WTC11 (cell line): ENCODE measurements at regions not wholly inside any gene's neighbourhood (a gene's known extent, or its start where the extent isn't known, plus 50 kb on each side); places are given as distances from the start of the nearest gene placed in this dataset.

Experiments
- ATAC-seq: fragments of 200-7000 bp; cut with Tn5 transposase; 2 replicates; pipeline ENCODE4 v1.10.0; 2021; ENCODE audit warnings: mild to moderate bottlenecking, moderate library complexity
- CTCF ChIA-PET: fragments of 300-600 bp; sonication (Branson Sonifier 250); formaldehyde crosslinking; loops from one replicate; lab custom pipeline; 2021; ENCODE audit warnings: antibody characterized with exemption; lab: Charles Lee
- POLR2A ChIA-PET: fragments of 350-600 bp; sonication (Branson Sonifier 250); formaldehyde crosslinking; loops from one replicate; lab custom pipeline; 2021; ENCODE audit warnings: antibody characterized with exemption; lab: Charles Lee
- DNase-seq: peaks from one replicate; pipeline ENCODE4 v3.0.0; 2021; ENCODE audit warnings: low spot score
- H3K27ac Mint-ChIP-seq: 2 replicates; pipeline ENCODE4 v1.8.0; 2021; ENCODE audit warnings: mixed read lengths
- H3K27me3 Mint-ChIP-seq: 2 replicates; pipeline ENCODE4 v1.8.0; 2021; ENCODE audit warnings: low read depth, mild to moderate bottlenecking, moderate library complexity, mixed read lengths
- H3K36me3 Mint-ChIP-seq: 2 replicates; pipeline ENCODE4 v1.8.0; 2021; ENCODE audit warnings: mixed read lengths
- H3K4me1 Mint-ChIP-seq: 2 replicates; pipeline ENCODE4 v1.8.0; 2022; ENCODE audit warnings: mixed read lengths
- H3K4me3 Mint-ChIP-seq: 2 replicates; pipeline ENCODE4 v1.8.0; 2021; ENCODE audit warnings: mild to moderate bottlenecking, moderate library complexity, mixed read lengths
- H3K9me3 Mint-ChIP-seq: 2 replicates; pipeline ENCODE4 v1.8.0; 2021; ENCODE audit warnings: mixed read lengths
- FOXJ3 ChIP-seq: sonication (generic); formaldehyde crosslinking; IDR thresholded peaks from 2 replicates; pipeline ENCODE4 v1.9.0; 2021; ENCODE audit warnings: missing genetic modification reagents, mild to moderate bottlenecking, borderline replicate concordance
- JUN ChIP-seq: sonication (generic); formaldehyde crosslinking; IDR thresholded peaks from 2 replicates; pipeline ENCODE4 v1.8.0; 2023; ENCODE audit warnings: mild to moderate bottlenecking, missing genetic modification reagents
- KAT7 ChIP-seq: sonication (generic); formaldehyde crosslinking; IDR thresholded peaks from 2 replicates; pipeline ENCODE4 v1.8.1; 2023; ENCODE audit warnings: missing genetic modification reagents, mild to moderate bottlenecking, borderline replicate concordance
- MYBL2 ChIP-seq: sonication (generic); formaldehyde crosslinking; IDR thresholded peaks from 2 replicates; pipeline ENCODE4 v1.8.1; 2023; ENCODE audit warnings: mild to moderate bottlenecking, moderate library complexity, missing genetic modification reagents
- NFYB ChIP-seq: sonication (generic); formaldehyde crosslinking; conservative IDR thresholded peaks from 2 replicates; pipeline ENCODE4 v1.8.0; 2022; ENCODE audit warnings: low read depth, missing genetic modification reagents
- TCF7 ChIP-seq: sonication (generic); formaldehyde crosslinking; IDR thresholded peaks from 2 replicates; pipeline ENCODE4 v1.8.0; 2022; ENCODE audit warnings: mild to moderate bottlenecking, low read depth, missing genetic modification reagents, moderate library complexity
- ZNF263 ChIP-seq: sonication (generic); formaldehyde crosslinking; IDR thresholded peaks from 2 replicates; pipeline ENCODE4 v1.8.1; 2022; ENCODE audit warnings: low read depth, mild to moderate bottlenecking, moderate library complexity, missing genetic modification reagents
- ZNF396 ChIP-seq: fragments of 250-450 bp; sonication (Bioruptor Pico); IDR thresholded peaks from 2 replicates; pipeline ENCODE4 v1.8.0; 2021; ENCODE audit warnings: mild to moderate bottlenecking, moderate library complexity, borderline replicate concordance
- ZNF416 ChIP-seq: fragments of 250-450 bp; sonication (Bioruptor Pico); IDR thresholded peaks from 2 replicates; pipeline ENCODE4 v1.9.0; 2021; ENCODE audit warnings: mild to moderate bottlenecking, inconsistent platforms
- ZNF423 ChIP-seq: fragments of 250-450 bp; sonication (Bioruptor Pico); IDR thresholded peaks from 2 replicates; pipeline ENCODE4 v2.1.2; 2022; ENCODE audit warnings: mild to moderate bottlenecking, moderate library complexity
- ZNF671 ChIP-seq: fragments of 250-450 bp; sonication (Bioruptor Pico); IDR thresholded peaks from 2 replicates; pipeline ENCODE4 v1.8.0; 2021; ENCODE audit warnings: mild to moderate bottlenecking
- TF ChIP-seq, protein P1 (sequence below): sonication (generic); formaldehyde crosslinking; IDR thresholded peaks from 2 replicates; pipeline ENCODE4 v1.8.0; 2023; ENCODE audit warnings: mild to moderate bottlenecking, missing genetic modification reagents
- TF ChIP-seq, protein P2 (sequence below): sonication (generic); formaldehyde crosslinking; IDR thresholded peaks from 2 replicates; pipeline ENCODE4 v1.8.1; 2023; ENCODE audit warnings: mild to moderate bottlenecking, missing genetic modification reagents, borderline replicate concordance
- TF ChIP-seq, protein P3 (sequence below): sonication (generic); formaldehyde crosslinking; IDR thresholded peaks from 2 replicates; pipeline ENCODE4 v1.8.1; 2022; ENCODE audit warnings: low read depth, missing genetic modification reagents, borderline replicate concordance
- TF ChIP-seq, protein P4 (sequence below): sonication (generic); formaldehyde crosslinking; IDR thresholded peaks from 2 replicates; pipeline ENCODE4 v1.8.0; 2022; ENCODE audit warnings: missing genetic modification reagents
- TF ChIP-seq, protein P5 (sequence below): sonication (generic); formaldehyde crosslinking; IDR thresholded peaks from 2 replicates; pipeline ENCODE4 v1.8.0; 2022; ENCODE audit warnings: mild to moderate bottlenecking, missing genetic modification reagents
- TF ChIP-seq, protein P6 (sequence below): sonication (generic); formaldehyde crosslinking; conservative IDR thresholded peaks from 2 replicates; pipeline ENCODE4 v1.8.1; 2022; ENCODE audit warnings: mild to moderate bottlenecking, missing genetic modification reagents

DNA sequence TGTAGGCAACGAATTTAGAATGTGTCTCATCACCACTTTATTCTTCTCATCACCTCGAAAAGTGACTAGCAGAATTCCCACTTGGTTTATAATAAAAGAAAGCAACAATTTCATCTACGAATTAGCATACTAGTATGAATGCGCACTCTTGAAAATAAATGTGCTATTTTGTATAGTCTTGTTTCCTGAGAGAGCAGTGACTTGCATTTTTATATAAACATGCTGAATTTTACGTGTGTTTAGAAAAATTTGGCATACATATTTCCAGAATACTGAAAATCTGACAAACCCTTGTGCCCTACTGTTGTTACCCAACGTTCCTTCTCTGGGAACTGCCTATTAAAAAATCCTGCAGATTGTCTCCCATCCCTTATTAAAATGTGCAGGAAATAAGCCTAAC is 786.8 kb downstream of the TSN start:
- Mint-ChIP-seq H3K4me3 (no peak overlapping the region), H3K36me3 (no peaks in the 10 kb centered on the region), H3K27ac (no peak overlapping the region), H3K4me1 (peaks cover 8% of the 10 kb centered on the region; the same call in 1 of the 2 replicates), H3K27me3 (no peaks in the 10 kb centered on the region), H3K9me3 (peaks cover 13% of the 10 kb centered on the region)
- DNase-seq (no peak), ATAC-seq (no peak)
- CTCF ChIA-PET: interaction anchor here (1.0 to 1.3 kb wide), 2 partner anchors 11 kb away, joined by 3 read pairs; no protein-coding TSS in a partner anchor
- POLR2A ChIA-PET: no interaction called here
- TF ChIP-seq ZNF263 (CRISPR knock-in tag): no peak
- no peak for TF ChIP-seq ZNF423
- TF ChIP-seq ZNF416 (CRISPR knock-in tag): no peak
- TF ChIP-seq, protein P1, sequence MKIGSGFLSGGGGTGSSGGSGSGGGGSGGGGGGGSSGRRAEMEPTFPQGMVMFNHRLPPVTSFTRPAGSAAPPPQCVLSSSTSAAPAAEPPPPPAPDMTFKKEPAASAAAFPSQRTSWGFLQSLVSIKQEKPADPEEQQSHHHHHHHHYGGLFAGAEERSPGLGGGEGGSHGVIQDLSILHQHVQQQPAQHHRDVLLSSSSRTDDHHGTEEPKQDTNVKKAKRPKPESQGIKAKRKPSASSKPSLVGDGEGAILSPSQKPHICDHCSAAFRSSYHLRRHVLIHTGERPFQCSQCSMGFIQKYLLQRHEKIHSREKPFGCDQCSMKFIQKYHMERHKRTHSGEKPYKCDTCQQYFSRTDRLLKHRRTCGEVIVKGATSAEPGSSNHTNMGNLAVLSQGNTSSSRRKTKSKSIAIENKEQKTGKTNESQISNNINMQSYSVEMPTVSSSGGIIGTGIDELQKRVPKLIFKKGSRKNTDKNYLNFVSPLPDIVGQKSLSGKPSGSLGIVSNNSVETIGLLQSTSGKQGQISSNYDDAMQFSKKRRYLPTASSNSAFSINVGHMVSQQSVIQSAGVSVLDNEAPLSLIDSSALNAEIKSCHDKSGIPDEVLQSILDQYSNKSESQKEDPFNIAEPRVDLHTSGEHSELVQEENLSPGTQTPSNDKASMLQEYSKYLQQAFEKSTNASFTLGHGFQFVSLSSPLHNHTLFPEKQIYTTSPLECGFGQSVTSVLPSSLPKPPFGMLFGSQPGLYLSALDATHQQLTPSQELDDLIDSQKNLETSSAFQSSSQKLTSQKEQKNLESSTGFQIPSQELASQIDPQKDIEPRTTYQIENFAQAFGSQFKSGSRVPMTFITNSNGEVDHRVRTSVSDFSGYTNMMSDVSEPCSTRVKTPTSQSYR (CRISPR knock-in tag): no peak
- no peak for TF ChIP-seq KAT7 (CRISPR knock-in tag)
- TF ChIP-seq, protein P2, sequence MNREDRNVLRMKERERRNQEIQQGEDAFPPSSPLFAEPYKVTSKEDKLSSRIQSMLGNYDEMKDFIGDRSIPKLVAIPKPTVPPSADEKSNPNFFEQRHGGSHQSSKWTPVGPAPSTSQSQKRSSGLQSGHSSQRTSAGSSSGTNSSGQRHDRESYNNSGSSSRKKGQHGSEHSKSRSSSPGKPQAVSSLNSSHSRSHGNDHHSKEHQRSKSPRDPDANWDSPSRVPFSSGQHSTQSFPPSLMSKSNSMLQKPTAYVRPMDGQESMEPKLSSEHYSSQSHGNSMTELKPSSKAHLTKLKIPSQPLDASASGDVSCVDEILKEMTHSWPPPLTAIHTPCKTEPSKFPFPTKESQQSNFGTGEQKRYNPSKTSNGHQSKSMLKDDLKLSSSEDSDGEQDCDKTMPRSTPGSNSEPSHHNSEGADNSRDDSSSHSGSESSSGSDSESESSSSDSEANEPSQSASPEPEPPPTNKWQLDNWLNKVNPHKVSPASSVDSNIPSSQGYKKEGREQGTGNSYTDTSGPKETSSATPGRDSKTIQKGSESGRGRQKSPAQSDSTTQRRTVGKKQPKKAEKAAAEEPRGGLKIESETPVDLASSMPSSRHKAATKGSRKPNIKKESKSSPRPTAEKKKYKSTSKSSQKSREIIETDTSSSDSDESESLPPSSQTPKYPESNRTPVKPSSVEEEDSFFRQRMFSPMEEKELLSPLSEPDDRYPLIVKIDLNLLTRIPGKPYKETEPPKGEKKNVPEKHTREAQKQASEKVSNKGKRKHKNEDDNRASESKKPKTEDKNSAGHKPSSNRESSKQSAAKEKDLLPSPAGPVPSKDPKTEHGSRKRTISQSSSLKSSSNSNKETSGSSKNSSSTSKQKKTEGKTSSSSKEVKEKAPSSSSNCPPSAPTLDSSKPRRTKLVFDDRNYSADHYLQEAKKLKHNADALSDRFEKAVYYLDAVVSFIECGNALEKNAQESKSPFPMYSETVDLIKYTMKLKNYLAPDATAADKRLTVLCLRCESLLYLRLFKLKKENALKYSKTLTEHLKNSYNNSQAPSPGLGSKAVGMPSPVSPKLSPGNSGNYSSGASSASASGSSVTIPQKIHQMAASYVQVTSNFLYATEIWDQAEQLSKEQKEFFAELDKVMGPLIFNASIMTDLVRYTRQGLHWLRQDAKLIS (CRISPR knock-in tag): no peak
- TF ChIP-seq ZNF671 (CRISPR knock-in tag): no peak
- no peak for TF ChIP-seq ZNF396 (CRISPR knock-in tag)
- TF ChIP-seq, protein P3, sequence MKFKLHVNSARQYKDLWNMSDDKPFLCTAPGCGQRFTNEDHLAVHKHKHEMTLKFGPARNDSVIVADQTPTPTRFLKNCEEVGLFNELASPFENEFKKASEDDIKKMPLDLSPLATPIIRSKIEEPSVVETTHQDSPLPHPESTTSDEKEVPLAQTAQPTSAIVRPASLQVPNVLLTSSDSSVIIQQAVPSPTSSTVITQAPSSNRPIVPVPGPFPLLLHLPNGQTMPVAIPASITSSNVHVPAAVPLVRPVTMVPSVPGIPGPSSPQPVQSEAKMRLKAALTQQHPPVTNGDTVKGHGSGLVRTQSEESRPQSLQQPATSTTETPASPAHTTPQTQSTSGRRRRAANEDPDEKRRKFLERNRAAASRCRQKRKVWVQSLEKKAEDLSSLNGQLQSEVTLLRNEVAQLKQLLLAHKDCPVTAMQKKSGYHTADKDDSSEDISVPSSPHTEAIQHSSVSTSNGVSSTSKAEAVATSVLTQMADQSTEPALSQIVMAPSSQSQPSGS: no peak
- no peak for TF ChIP-seq NFYB (CRISPR knock-in tag)
- TF ChIP-seq TCF7: no peak
- TF ChIP-seq JUN (CRISPR knock-in tag): no peak
- TF ChIP-seq, protein P4, sequence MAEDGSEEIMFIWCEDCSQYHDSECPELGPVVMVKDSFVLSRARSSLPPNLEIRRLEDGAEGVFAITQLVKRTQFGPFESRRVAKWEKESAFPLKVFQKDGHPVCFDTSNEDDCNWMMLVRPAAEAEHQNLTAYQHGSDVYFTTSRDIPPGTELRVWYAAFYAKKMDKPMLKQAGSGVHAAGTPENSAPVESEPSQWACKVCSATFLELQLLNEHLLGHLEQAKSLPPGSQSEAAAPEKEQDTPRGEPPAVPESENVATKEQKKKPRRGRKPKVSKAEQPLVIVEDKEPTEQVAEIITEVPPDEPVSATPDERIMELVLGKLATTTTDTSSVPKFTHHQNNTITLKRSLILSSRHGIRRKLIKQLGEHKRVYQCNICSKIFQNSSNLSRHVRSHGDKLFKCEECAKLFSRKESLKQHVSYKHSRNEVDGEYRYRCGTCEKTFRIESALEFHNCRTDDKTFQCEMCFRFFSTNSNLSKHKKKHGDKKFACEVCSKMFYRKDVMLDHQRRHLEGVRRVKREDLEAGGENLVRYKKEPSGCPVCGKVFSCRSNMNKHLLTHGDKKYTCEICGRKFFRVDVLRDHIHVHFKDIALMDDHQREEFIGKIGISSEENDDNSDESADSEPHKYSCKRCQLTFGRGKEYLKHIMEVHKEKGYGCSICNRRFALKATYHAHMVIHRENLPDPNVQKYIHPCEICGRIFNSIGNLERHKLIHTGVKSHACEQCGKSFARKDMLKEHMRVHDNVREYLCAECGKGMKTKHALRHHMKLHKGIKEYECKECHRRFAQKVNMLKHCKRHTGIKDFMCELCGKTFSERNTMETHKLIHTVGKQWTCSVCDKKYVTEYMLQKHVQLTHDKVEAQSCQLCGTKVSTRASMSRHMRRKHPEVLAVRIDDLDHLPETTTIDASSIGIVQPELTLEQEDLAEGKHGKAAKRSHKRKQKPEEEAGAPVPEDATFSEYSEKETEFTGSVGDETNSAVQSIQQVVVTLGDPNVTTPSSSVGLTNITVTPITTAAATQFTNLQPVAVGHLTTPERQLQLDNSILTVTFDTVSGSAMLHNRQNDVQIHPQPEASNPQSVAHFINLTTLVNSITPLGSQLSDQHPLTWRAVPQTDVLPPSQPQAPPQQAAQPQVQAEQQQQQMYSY (CRISPR knock-in tag): no peak

DNA sequence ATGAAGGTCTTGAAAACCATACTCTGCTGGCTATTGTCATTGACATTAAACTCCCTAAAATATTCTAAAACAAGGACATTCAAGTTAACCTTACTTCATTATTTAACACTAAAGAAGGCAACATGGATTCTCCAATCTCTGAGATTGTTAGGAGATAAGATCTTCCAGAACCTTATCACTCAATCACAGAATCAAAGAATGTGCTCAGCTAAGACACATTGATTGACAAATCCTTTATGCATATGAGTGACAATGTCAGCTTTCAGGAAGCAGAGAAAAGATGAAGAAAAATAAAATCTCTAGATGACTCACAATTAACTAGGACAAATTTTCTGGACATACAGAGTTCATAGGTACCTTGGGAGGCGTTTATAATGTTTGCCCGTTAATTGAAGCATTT is 787.2 kb downstream of the TSN start:
- peaks cover 13% of the 10 kb centered on the region for H3K9me3 Mint-ChIP-seq
- DNase-seq (no peak), ATAC-seq (no peak)
- no peaks in the 10 kb centered on the region for H3K36me3 Mint-ChIP-seq
- ChIA-PET POLR2A (no interaction called here), CTCF (interaction anchor here (1.0 kb wide), 1 partner anchor 11 kb away, joined by 3 read pairs; no protein-coding TSS in a partner anchor)
- no peak overlapping the region for H3K4me3 Mint-ChIP-seq
- no peak overlapping the region for H3K27ac Mint-ChIP-seq
- no peaks in the 10 kb centered on the region for H3K27me3 Mint-ChIP-seq
- H3K4me1 Mint-ChIP-seq: peaks cover 8% of the 10 kb centered on the region; the same call in 1 of the 2 replicates
- TF ChIP-seq, protein P4 (CRISPR knock-in tag): no peak
- TF ChIP-seq, protein P5, sequence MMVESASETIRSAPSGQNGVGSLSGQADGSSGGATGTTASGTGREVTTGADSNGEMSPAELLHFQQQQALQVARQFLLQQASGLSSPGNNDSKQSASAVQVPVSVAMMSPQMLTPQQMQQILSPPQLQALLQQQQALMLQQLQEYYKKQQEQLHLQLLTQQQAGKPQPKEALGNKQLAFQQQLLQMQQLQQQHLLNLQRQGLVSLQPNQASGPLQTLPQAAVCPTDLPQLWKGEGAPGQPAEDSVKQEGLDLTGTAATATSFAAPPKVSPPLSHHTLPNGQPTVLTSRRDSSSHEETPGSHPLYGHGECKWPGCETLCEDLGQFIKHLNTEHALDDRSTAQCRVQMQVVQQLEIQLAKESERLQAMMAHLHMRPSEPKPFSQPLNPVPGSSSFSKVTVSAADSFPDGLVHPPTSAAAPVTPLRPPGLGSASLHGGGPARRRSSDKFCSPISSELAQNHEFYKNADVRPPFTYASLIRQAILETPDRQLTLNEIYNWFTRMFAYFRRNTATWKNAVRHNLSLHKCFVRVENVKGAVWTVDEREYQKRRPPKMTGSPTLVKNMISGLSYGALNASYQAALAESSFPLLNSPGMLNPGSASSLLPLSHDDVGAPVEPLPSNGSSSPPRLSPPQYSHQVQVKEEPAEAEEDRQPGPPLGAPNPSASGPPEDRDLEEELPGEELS (CRISPR knock-in tag): no peak
- TF ChIP-seq FOXJ3 (CRISPR knock-in tag): no peak
- TF ChIP-seq MYBL2 (CRISPR knock-in tag): no peak
- no peak for TF ChIP-seq ZNF423
- TF ChIP-seq, protein P6, sequence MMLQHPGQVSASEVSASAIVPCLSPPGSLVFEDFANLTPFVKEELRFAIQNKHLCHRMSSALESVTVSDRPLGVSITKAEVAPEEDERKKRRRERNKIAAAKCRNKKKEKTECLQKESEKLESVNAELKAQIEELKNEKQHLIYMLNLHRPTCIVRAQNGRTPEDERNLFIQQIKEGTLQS: no peak
